GM23338 (cell line): ENCODE measurements at regions not wholly inside any gene's neighbourhood (a gene's known extent, or its start where the extent isn't known, plus 50 kb on each side); places are given as distances from the start of the nearest gene placed in this dataset.

ENCODE experiments used
- ATAC-seq: fragments of 200-7000 bp; cut with Tn5 transposase; 3 replicates; pipeline ENCODE4 v1.9.1; 2020
- DNase-seq: peaks from one replicate; pipeline ENCODE4 v3.0.0-alpha.2; 2015; ENCODE audit warnings: low spot score
- H2AFZ ChIP-seq: fragments of 200-600 bp; sonication (generic); 2 replicates; pipeline ENCODE4 v1.8.0; 2016; ENCODE audit warnings: antibody characterized with exemption, mild to moderate bottlenecking, moderate library complexity
- H3F3A ChIP-seq: fragments of 200-600 bp; sonication (generic); replicated peaks from 2 replicates; pipeline ENCODE4 v1.8.0; 2017; ENCODE audit warnings: antibody characterized with exemption, mixed run types, low read depth
- H3K27ac ChIP-seq: fragments of 200-600 bp; sonication (generic); 2 replicates; pipeline ENCODE4 v1.6.1; 2016; ENCODE audit warnings: low read depth
- H3K27me3 ChIP-seq: fragments of 200-600 bp; sonication (generic); 2 replicates; pipeline ENCODE4 v1.8.0; 2016; ENCODE audit warnings: mild to moderate bottlenecking, mixed run types, moderate library complexity; ENCODE audit not compliant: insufficient read depth
- H3K36me3 ChIP-seq: fragments of 200-600 bp; sonication (generic); 2 replicates; pipeline ENCODE4 v1.8.0; 2016; ENCODE audit warnings: mild to moderate bottlenecking; ENCODE audit not compliant: insufficient read depth
- H3K4me1 ChIP-seq: fragments of 200-600 bp; sonication (generic); 2 replicates; pipeline ENCODE4 v1.8.0; 2016; ENCODE audit warnings: mild to moderate bottlenecking, moderate library complexity; ENCODE audit not compliant: insufficient read depth
- H3K4me2 ChIP-seq: fragments of 200-600 bp; sonication (generic); 2 replicates; pipeline ENCODE4 v1.7.1; 2017; ENCODE audit warnings: mixed run types
- H3K4me3 ChIP-seq: fragments of 200-600 bp; sonication (generic); 2 replicates; pipeline ENCODE4 v1.6.1; 2016; ENCODE audit warnings: mixed run types
- H3K79me2 ChIP-seq: fragments of 200-600 bp; sonication (generic); replicated peaks from 2 replicates; pipeline ENCODE4 v1.8.0; 2017; ENCODE audit warnings: mild to moderate bottlenecking; ENCODE audit not compliant: insufficient read depth
- H3K9me2 ChIP-seq: fragments of 200-600 bp; sonication (generic); 2 replicates; pipeline ENCODE4 v1.8.0; 2017; ENCODE audit not compliant: insufficient read depth
- H4K20me1 ChIP-seq: fragments of 200-600 bp; sonication (generic); replicated peaks from 2 replicates; pipeline ENCODE4 v1.8.0; 2017; ENCODE audit warnings: mild to moderate bottlenecking; ENCODE audit not compliant: insufficient read depth
- H3K27ac Mint-ChIP-seq: 2 replicates; pipeline ENCODE4 v1.8.0; 2020; ENCODE audit warnings: inconsistent platforms, mild to moderate bottlenecking, moderate library complexity, mixed read lengths
- H3K27me3 Mint-ChIP-seq: 3 replicates; pipeline ENCODE4 v1.8.0; 2022; ENCODE audit warnings: low read depth, mild to moderate bottlenecking, moderate library complexity, mixed read lengths, inconsistent platforms; ENCODE audit not compliant: insufficient read depth, poor library complexity
- H3K36me3 Mint-ChIP-seq: 3 replicates; pipeline ENCODE4 v1.8.0; 2021; ENCODE audit warnings: low read depth, mild to moderate bottlenecking, inconsistent platforms, moderate library complexity, mixed read lengths
- H3K4me1 Mint-ChIP-seq: 3 replicates; pipeline ENCODE4 v1.8.0; 2020; ENCODE audit warnings: mild to moderate bottlenecking, inconsistent platforms, mixed read lengths
- H3K4me3 Mint-ChIP-seq: 3 replicates; pipeline ENCODE4 v1.8.0; 2021; ENCODE audit warnings: moderate library complexity, mild to moderate bottlenecking, inconsistent platforms, mixed read lengths
- H3K9me3 Mint-ChIP-seq: 3 replicates; pipeline ENCODE4 v1.8.0; 2020; ENCODE audit warnings: moderate library complexity, mild to moderate bottlenecking, inconsistent platforms, mixed read lengths
- CREB1 ChIP-seq: fragments of 250-450 bp; sonication (Bioruptor Pico); IDR thresholded peaks from 2 replicates; pipeline ENCODE4 v1.5.0; 2020; ENCODE audit warnings: low read depth, mild to moderate bottlenecking, moderate library complexity
- EZH2 ChIP-seq: fragments of 200-600 bp; sonication (generic); IDR thresholded peaks from one replicate; pipeline ENCODE4 v1.8.0; 2017; ENCODE audit warnings: antibody characterized with exemption, mild to moderate bottlenecking, low read depth; ENCODE audit not compliant: unreplicated experiment
- EZH2phosphoT487 ChIP-seq: fragments of 200-600 bp; sonication (generic); IDR thresholded peaks from one replicate; pipeline ENCODE4 v1.8.1; 2018; ENCODE audit warnings: antibody characterized with exemption; ENCODE audit not compliant: unreplicated experiment
- JUNB ChIP-seq: IDR thresholded peaks from one replicate; pipeline ENCODE4 v1.6.1; 2016; ENCODE audit warnings: antibody characterized with exemption; ENCODE audit not compliant: unreplicated experiment
- NANOG ChIP-seq: IDR thresholded peaks from 2 replicates; pipeline ENCODE4 v1.6.1; 2016; ENCODE audit warnings: antibody characterized with exemption, borderline replicate concordance
- POLR2AphosphoS5 ChIP-seq: IDR thresholded peaks from 2 replicates; pipeline ENCODE4 v1.6.1; 2016; ENCODE audit warnings: antibody characterized with exemption, low read depth
- STAT1 ChIP-seq: IDR thresholded peaks from one replicate; pipeline ENCODE4 v1.6.1; 2016; ENCODE audit warnings: antibody characterized with exemption; ENCODE audit not compliant: unreplicated experiment
- ZNF114 ChIP-seq: fragments of 250-450 bp; sonication (Bioruptor Pico); IDR thresholded peaks from 2 replicates; pipeline ENCODE4 v1.5.0; 2020; ENCODE audit warnings: mild to moderate bottlenecking, moderate library complexity
- ZNF331 ChIP-seq: fragments of 250-450 bp; sonication (Bioruptor Pico); IDR thresholded peaks from 2 replicates; pipeline ENCODE4 v1.5.0; 2020; ENCODE audit warnings: low read depth, mild to moderate bottlenecking, moderate library complexity
- TF ChIP-seq, protein P1 (sequence below): IDR thresholded peaks from one replicate; pipeline ENCODE4 v1.6.1; 2018; ENCODE audit warnings: antibody characterized with exemption; ENCODE audit not compliant: unreplicated experiment
- TF ChIP-seq, protein P2 (sequence below), 2 experiments: fragments of 200-600 bp in 1 of 2; sonication (generic) in 1 of 2; conservative IDR thresholded peaks; 2 replicates each; pipeline versions ENCODE4 v1.5.1 to v1.6.1; 2016 to 2017; ENCODE audit warnings: antibody characterized with exemption in 2 of 2, low read depth in 2 of 2, mild to moderate bottlenecking in 2 of 2, moderate library complexity in 1 of 2
- TF ChIP-seq, protein P3 (sequence below): IDR thresholded peaks from 2 replicates; pipeline ENCODE4 v1.6.1; 2016; ENCODE audit warnings: antibody characterized with exemption
- TF ChIP-seq, protein P4 (sequence below): fragments of 250-450 bp; sonication (Bioruptor Pico); IDR thresholded peaks from 2 replicates; pipeline ENCODE4 v1.5.0; 2020; ENCODE audit warnings: mild to moderate bottlenecking, moderate library complexity

DNA sequence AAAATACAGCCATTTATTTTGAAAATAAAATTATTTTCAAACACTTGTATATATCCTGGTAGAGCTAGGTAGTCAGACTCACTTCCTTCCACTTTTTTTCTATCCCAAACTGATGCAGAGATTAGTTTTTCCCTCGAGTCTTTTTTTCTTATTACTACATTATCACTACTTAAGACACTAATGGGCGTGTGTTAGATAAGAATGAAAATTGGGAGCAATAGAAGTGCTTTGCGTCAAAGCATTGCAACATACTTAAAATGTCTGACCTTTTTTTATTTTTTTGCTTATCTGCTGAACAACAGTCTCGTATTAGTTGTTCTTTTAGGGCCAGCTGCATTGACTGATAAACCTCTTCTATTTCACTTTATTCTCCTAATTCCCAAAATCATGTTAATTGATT is 1278.7 kb downstream of the CDH12 start:
- Mint-ChIP-seq H3K27me3 (no peaks in the 10 kb centered on the region), H3K36me3 (peaks cover 4% of the 10 kb centered on the region; the same call in 1 of the 3 replicates), H3K4me1 (no peaks in the 10 kb centered on the region), H3K27ac (no peak overlapping the region), H3K4me3 (no peak overlapping the region), H3K9me3 (peaks cover 3% of the 10 kb centered on the region; the same call in 1 of the 3 replicates)
- DNase-seq (no peak), ATAC-seq (no peak)
- no peak overlapping the region for H3K27ac ChIP-seq
- no peaks in the 10 kb centered on the region for H4K20me1 ChIP-seq
- no peak overlapping the region for H2AFZ ChIP-seq
- H3K36me3 ChIP-seq: no peaks in the 10 kb centered on the region
- H3F3A ChIP-seq: no peaks in the 10 kb centered on the region
- no peak overlapping the region for H3K4me2 ChIP-seq
- no peaks in the 10 kb centered on the region for H3K4me1 ChIP-seq
- H3K9me2 ChIP-seq: no peaks in the 10 kb centered on the region; the same call in 1 of the 2 replicates
- TF ChIP-seq ZNF114 (no peak), EZH2phosphoT487 (no peak), NANOG (no peak), CREB1 (CRISPR knock-in tag) (no peak), ZNF331 (CRISPR knock-in tag) (no peak), STAT1 (no peak), EZH2 (no peak), JUNB (no peak), POLR2AphosphoS5 (no peak)
- TF ChIP-seq, protein P1, sequence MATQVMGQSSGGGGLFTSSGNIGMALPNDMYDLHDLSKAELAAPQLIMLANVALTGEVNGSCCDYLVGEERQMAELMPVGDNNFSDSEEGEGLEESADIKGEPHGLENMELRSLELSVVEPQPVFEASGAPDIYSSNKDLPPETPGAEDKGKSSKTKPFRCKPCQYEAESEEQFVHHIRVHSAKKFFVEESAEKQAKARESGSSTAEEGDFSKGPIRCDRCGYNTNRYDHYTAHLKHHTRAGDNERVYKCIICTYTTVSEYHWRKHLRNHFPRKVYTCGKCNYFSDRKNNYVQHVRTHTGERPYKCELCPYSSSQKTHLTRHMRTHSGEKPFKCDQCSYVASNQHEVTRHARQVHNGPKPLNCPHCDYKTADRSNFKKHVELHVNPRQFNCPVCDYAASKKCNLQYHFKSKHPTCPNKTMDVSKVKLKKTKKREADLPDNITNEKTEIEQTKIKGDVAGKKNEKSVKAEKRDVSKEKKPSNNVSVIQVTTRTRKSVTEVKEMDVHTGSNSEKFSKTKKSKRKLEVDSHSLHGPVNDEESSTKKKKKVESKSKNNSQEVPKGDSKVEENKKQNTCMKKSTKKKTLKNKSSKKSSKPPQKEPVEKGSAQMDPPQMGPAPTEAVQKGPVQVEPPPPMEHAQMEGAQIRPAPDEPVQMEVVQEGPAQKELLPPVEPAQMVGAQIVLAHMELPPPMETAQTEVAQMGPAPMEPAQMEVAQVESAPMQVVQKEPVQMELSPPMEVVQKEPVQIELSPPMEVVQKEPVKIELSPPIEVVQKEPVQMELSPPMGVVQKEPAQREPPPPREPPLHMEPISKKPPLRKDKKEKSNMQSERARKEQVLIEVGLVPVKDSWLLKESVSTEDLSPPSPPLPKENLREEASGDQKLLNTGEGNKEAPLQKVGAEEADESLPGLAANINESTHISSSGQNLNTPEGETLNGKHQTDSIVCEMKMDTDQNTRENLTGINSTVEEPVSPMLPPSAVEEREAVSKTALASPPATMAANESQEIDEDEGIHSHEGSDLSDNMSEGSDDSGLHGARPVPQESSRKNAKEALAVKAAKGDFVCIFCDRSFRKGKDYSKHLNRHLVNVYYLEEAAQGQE: no peak
- TF ChIP-seq, protein P2, sequence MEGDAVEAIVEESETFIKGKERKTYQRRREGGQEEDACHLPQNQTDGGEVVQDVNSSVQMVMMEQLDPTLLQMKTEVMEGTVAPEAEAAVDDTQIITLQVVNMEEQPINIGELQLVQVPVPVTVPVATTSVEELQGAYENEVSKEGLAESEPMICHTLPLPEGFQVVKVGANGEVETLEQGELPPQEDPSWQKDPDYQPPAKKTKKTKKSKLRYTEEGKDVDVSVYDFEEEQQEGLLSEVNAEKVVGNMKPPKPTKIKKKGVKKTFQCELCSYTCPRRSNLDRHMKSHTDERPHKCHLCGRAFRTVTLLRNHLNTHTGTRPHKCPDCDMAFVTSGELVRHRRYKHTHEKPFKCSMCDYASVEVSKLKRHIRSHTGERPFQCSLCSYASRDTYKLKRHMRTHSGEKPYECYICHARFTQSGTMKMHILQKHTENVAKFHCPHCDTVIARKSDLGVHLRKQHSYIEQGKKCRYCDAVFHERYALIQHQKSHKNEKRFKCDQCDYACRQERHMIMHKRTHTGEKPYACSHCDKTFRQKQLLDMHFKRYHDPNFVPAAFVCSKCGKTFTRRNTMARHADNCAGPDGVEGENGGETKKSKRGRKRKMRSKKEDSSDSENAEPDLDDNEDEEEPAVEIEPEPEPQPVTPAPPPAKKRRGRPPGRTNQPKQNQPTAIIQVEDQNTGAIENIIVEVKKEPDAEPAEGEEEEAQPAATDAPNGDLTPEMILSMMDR (conservative IDR thresholded peaks at IDR 0.05; ENCODE audit: low read depth in 2 of 2): no peak
- TF ChIP-seq, protein P3, sequence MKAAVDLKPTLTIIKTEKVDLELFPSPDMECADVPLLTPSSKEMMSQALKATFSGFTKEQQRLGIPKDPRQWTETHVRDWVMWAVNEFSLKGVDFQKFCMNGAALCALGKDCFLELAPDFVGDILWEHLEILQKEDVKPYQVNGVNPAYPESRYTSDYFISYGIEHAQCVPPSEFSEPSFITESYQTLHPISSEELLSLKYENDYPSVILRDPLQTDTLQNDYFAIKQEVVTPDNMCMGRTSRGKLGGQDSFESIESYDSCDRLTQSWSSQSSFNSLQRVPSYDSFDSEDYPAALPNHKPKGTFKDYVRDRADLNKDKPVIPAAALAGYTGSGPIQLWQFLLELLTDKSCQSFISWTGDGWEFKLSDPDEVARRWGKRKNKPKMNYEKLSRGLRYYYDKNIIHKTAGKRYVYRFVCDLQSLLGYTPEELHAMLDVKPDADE: no peak
- TF ChIP-seq, protein P4, sequence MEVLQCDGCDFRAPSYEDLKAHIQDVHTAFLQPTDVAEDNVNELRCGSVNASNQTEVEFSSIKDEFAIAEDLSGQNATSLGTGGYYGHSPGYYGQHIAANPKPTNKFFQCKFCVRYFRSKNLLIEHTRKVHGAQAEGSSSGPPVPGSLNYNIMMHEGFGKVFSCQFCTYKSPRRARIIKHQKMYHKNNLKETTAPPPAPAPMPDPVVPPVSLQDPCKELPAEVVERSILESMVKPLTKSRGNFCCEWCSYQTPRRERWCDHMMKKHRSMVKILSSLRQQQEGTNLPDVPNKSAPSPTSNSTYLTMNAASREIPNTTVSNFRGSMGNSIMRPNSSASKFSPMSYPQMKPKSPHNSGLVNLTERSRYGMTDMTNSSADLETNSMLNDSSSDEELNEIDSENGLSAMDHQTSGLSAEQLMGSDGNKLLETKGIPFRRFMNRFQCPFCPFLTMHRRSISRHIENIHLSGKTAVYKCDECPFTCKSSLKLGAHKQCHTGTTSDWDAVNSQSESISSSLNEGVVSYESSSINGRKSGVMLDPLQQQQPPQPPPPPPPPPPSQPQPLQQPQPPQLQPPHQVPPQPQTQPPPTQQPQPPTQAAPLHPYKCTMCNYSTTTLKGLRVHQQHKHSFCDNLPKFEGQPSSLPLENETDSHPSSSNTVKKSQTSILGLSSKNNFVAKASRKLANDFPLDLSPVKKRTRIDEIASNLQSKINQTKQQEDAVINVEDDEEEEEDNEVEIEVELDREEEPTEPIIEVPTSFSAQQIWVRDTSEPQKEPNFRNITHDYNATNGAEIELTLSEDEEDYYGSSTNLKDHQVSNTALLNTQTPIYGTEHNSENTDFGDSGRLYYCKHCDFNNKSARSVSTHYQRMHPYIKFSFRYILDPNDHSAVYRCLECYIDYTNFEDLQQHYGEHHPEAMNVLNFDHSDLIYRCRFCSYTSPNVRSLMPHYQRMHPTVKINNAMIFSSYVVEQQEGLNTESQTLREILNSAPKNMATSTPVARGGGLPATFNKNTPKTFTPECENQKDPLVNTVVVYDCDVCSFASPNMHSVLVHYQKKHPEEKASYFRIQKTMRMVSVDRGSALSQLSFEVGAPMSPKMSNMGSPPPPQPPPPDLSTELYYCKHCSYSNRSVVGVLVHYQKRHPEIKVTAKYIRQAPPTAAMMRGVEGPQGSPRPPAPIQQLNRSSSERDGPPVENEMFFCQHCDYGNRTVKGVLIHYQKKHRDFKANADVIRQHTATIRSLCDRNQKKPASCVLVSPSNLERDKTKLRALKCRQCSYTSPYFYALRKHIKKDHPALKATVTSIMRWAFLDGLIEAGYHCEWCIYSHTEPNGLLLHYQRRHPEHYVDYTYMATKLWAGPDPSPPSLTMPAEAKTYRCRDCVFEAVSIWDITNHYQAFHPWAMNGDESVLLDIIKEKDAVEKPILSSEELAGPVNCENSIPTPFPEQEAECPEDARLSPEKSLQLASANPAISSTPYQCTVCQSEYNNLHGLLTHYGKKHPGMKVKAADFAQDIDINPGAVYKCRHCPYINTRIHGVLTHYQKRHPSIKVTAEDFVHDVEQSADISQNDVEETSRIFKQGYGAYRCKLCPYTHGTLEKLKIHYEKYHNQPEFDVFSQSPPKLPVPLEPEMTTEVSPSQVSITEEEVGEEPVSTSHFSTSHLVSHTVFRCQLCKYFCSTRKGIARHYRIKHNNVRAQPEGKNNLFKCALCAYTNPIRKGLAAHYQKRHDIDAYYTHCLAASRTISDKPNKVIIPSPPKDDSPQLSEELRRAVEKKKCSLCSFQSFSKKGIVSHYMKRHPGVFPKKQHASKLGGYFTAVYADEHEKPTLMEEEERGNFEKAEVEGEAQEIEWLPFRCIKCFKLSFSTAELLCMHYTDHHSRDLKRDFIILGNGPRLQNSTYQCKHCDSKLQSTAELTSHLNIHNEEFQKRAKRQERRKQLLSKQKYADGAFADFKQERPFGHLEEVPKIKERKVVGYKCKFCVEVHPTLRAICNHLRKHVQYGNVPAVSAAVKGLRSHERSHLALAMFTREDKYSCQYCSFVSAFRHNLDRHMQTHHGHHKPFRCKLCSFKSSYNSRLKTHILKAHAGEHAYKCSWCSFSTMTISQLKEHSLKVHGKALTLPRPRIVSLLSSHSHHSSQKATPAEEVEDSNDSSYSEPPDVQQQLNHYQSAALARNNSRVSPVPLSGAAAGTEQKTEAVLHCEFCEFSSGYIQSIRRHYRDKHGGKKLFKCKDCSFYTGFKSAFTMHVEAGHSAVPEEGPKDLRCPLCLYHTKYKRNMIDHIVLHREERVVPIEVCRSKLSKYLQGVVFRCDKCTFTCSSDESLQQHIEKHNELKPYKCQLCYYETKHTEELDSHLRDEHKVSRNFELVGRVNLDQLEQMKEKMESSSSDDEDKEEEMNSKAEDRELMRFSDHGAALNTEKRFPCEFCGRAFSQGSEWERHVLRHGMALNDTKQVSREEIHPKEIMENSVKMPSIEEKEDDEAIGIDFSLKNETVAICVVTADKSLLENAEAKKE (CRISPR knock-in tag): no peak
- no peak overlapping the region for H3K4me3 ChIP-seq
- H3K27me3 ChIP-seq: no peaks in the 10 kb centered on the region
- no peaks in the 10 kb centered on the region for H3K79me2 ChIP-seq
